ENCODE measurements at regions not wholly inside any gene's neighbourhood (a gene's known extent, or its start where the extent isn't known, plus 50 kb on each side); places are given as distances from the start of the nearest gene placed in this dataset.

- TF ChIP-seq ATF7 (IDR thresholded peaks at IDR 0.05) (no peak), ATF7 (CRISPR knock-in tag; IDR thresholded peaks at IDR 0.05) (no peak), ELF3 (CRISPR knock-in tag; IDR thresholded peaks at IDR 0.05) (peak; percentile 53; the same call in 1 of the 2 replicates), TARDBP (CRISPR knock-in tag; IDR thresholded peaks at IDR 0.05) (peak; percentile 17; the same call in 1 of the 2 replicates), CREB1 (IDR thresholded peaks at IDR 0.05) (no peak), CREB1 (CRISPR knock-in tag; IDR thresholded peaks at IDR 0.05) (0 out of 2 replicates have a peak, but pooled peaks have one; percentile 39), ZNF317 (CRISPR knock-in tag; IDR thresholded peaks at IDR 0.05) (no peak), ASH2L (IDR thresholded peaks at IDR 0.05; ENCODE audit: insufficient read length, low read depth, low read length) (peak; percentile 7), TCF7 (IDR thresholded peaks at IDR 0.05; ENCODE audit: low read depth) (0 out of 2 replicates have a peak, but pooled peaks have one; percentile 41), TBX3 (IDR thresholded peaks at IDR 0.05; ENCODE audit: borderline replicate concordance) (0 out of 2 replicates have a peak, but pooled peaks have one; percentile 21), ZNF468 (CRISPR knock-in tag; IDR thresholded peaks at IDR 0.05) (no peak), NCOR1 (IDR thresholded peaks at IDR 0.05; ENCODE audit: borderline replicate concordance, low read length) (peak; percentile 87; the same call in 1 of the 2 replicates), KDM6A (CRISPR knock-in tag; IDR thresholded peaks at IDR 0.05; ENCODE audit: low read depth) (peak; percentile 47; the same call in 1 of the 2 replicates), ZNF101 (CRISPR knock-in tag; IDR thresholded peaks at IDR 0.05; ENCODE audit: borderline replicate concordance, low read depth) (no peak), PPARG (CRISPR knock-in tag; conservative IDR thresholded peaks at IDR 0.05) (0 out of 2 replicates have a peak, but pooled peaks have one; percentile 17), HMG20A (CRISPR knock-in tag; IDR thresholded peaks at IDR 0.05; ENCODE audit: borderline replicate concordance) (peak; percentile 38; the same call in 1 of the 2 replicates), ARID5B (CRISPR knock-in tag; IDR thresholded peaks at IDR 0.05) (peak; percentile 77), CREM (IDR thresholded peaks at IDR 0.05) (peak; percentile 49; the same call in 1 of the 2 replicates), CREM (CRISPR knock-in tag; IDR thresholded peaks at IDR 0.05) (no peak), ZMYM2 (CRISPR knock-in tag; IDR thresholded peaks at IDR 0.05) (peak; percentile 54; the same call in 1 of the 2 replicates), ZNF550 (CRISPR knock-in tag; IDR thresholded peaks at IDR 0.05; ENCODE audit: borderline replicate concordance) (no peak), RFX1 (IDR thresholded peaks at IDR 0.05) (peak; percentile 75), FOXA3 (CRISPR knock-in tag; IDR thresholded peaks at IDR 0.05) (peak; percentile 74), ZNF275 (CRISPR knock-in tag; IDR thresholded peaks at IDR 0.05; ENCODE audit: borderline replicate concordance) (no peak), SOX5 (CRISPR knock-in tag; IDR thresholded peaks at IDR 0.05; ENCODE audit: borderline replicate concordance) (peak; percentile 32; the same call in 1 of the 2 replicates), SOX13 (IDR thresholded peaks at IDR 0.05) (no peak), SOX13 (CRISPR knock-in tag; conservative IDR thresholded peaks at IDR 0.05 in 1 of 2, IDR thresholded peaks at IDR 0.05 in 1 of 2) (peak in 1 of 2 experiments; percentile 47; a peak in 1 of 4 replicates), ATF2 (CRISPR knock-in tag; IDR thresholded peaks at IDR 0.05) (peak; percentile 22; the same call in 1 of the 2 replicates)
Observed at GRCh38 chr3:31187380-31187779, 292.9 kb upstream of the GADL1 start (continued).

All from HepG2 (cell line).